ENCODE measurements at regions not wholly inside any gene's neighbourhood (a gene's known extent, or its start where the extent isn't known, plus 50 kb on each side); places are given as distances from the start of the nearest gene placed in this dataset.

GRCh38 chr18:60145776-60146175 is 226.8 kb downstream of the MC4R start:
- TF ChIP-seq POLR2AphosphoS5 (IDR thresholded peaks at IDR 0.05) (no peak), CTCF (IDR thresholded peaks at IDR 0.05) (no peak), POLR2A (IDR thresholded peaks at IDR 0.05) (no peak)

Data from prostate gland (tissue), 2 donors.